ENCODE measurements at regions not wholly inside any gene's neighbourhood (a gene's known extent, or its start where the extent isn't known, plus 50 kb on each side); places are given as distances from the start of the nearest gene placed in this dataset.

DNA sequence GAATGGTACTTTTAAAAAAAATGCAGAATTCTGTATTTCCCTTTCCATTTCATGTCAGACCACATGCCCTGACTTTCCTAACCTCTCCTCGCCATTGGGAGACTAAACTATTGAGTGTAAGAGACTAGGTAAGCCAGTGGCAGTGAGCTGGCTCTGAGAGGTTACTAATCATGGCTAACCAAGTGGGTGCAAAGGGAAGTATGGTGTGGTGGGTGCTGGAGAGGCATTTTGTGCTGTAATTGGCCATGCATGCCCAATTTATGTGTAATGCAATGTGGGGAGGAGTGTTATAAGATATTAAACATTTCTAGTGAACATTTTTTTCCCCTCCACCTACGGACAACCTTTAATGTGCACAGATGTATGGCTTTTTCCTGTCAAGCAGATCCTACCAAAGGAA, 190.1 kb downstream of the LMO4 start:
- H3K27me3 ChIP-seq (ENCODE audit: low read depth): no peaks in the 10 kb centered on the region
- no peak for ATAC-seq
- TF ChIP-seq, protein P1, sequence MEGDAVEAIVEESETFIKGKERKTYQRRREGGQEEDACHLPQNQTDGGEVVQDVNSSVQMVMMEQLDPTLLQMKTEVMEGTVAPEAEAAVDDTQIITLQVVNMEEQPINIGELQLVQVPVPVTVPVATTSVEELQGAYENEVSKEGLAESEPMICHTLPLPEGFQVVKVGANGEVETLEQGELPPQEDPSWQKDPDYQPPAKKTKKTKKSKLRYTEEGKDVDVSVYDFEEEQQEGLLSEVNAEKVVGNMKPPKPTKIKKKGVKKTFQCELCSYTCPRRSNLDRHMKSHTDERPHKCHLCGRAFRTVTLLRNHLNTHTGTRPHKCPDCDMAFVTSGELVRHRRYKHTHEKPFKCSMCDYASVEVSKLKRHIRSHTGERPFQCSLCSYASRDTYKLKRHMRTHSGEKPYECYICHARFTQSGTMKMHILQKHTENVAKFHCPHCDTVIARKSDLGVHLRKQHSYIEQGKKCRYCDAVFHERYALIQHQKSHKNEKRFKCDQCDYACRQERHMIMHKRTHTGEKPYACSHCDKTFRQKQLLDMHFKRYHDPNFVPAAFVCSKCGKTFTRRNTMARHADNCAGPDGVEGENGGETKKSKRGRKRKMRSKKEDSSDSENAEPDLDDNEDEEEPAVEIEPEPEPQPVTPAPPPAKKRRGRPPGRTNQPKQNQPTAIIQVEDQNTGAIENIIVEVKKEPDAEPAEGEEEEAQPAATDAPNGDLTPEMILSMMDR (IDR thresholded peaks at IDR 0.05): no peak
- no peak overlapping the region for H3K27ac ChIP-seq
- H3K9me3 ChIP-seq: no peaks in the 10 kb centered on the region
- no peak overlapping the region for H3K4me3 ChIP-seq
- no peak for DNase-seq
- no peaks in the 10 kb centered on the region for H3K4me1 ChIP-seq
- H3K36me3 ChIP-seq: no peaks in the 10 kb centered on the region
- intact Hi-C loops (cut with DNase I): no loop called here

DNA sequence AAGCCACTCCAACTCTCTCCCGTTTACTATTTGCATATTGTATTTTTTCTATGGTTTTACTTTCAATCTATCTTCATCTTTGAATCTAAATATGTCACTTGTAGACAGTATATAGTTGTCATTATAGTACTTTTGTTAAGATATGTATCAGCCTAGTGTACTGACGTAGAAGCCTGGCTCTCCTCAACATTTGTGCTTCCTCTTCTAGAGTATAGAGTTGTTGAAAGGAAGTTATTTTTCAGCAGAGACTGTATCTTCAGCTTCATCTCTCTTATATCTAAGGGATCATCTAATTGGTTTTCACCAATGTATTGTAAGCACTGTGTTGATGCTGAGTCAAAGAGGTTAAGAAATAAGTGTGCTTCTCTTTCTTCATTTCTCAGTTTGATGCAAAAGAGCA, 192.8 kb downstream of the LMO4 start:
- TF ChIP-seq, protein P1 (IDR thresholded peaks at IDR 0.05): no peak
- Histone ChIP-seq H3K4me3 (no peak overlapping the region), H3K27me3 (ENCODE audit: low read depth) (no peaks in the 10 kb centered on the region), H3K9me3 (no peaks in the 10 kb centered on the region), H3K4me1 (no peaks in the 10 kb centered on the region), H3K36me3 (no peaks in the 10 kb centered on the region), H3K27ac (no peak overlapping the region)
- no peak for DNase-seq
- intact Hi-C loops (cut with DNase I): no loop called here
- ATAC-seq: no peak

DNA sequence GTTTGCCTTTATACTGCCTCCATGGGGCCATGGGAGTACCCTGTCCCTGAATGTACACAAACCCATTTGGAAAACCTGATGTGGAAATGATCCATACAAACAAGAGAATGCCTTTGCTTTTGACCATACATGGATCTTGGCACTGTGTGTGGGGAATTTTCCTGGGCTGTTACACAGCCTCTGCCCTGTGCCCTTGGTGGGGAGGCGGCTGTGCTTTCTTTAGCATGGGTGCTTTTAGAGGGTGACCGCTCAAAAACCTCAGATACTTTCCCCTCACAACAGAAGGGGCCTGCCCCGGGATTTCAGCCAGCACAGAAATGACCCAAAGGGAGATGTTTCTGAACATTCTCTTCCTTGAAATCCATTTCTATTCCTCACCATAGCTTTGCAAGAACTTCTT, 194.8 kb downstream of the LMO4 start:
- no peaks in the 10 kb centered on the region for H3K27me3 ChIP-seq (ENCODE audit: low read depth)
- no peak overlapping the region for H3K27ac ChIP-seq
- DNase-seq (no peak), ATAC-seq (no peak)
- intact Hi-C loops (cut with DNase I): no loop called here
- TF ChIP-seq, protein P1 (IDR thresholded peaks at IDR 0.05): no peak
- H3K9me3 ChIP-seq: no peaks in the 10 kb centered on the region
- H3K36me3 ChIP-seq: no peaks in the 10 kb centered on the region
- H3K4me3 ChIP-seq: no peak overlapping the region
- no peaks in the 10 kb centered on the region for H3K4me1 ChIP-seq

DNA sequence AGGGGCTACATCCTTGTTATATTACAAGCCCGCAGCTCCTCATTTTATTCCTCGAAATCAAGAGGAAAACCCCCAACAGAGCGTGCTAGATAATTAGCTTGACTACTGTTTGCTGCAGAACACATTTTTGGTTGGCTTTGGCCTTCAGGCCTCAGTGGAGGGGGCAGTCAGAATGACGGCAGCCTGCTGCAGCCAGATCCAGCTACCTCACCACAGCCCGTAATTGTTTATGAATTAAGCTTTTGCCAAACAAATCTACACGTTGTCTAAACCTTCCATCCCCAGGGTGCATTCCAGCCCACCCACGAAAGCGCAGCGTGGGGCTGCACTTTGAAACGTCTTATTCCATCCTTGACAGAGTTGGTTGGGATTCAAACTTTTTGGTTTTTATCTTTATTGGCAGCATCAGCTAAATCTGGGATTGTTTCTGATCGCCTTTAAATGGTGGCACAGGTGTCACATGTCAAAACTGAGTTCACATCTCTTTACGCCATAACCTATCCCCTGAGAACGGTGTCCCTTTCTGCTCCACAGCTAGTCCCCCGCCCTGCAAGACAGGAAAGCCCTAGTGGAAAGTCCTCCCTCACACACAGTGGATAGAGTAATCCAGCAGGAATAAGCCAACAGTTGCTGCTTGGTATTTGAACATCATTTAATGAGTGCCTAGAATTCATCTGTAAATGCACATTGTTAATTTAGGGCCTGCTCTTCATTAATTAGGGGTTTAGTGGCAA, 195.5 kb downstream of the LMO4 start:
- Histone ChIP-seq H3K27me3 (ENCODE audit: low read depth) (no peaks in the 10 kb centered on the region), H3K36me3 (no peaks in the 10 kb centered on the region), H3K27ac (no peak overlapping the region), H3K4me3 (no peak overlapping the region), H3K9me3 (no peaks in the 10 kb centered on the region), H3K4me1 (no peaks in the 10 kb centered on the region)
- ATAC-seq (no peak), DNase-seq (no peak)
- TF ChIP-seq, protein P1 (IDR thresholded peaks at IDR 0.05): no peak
- intact Hi-C loops (cut with DNase I): no loop called here

DNA sequence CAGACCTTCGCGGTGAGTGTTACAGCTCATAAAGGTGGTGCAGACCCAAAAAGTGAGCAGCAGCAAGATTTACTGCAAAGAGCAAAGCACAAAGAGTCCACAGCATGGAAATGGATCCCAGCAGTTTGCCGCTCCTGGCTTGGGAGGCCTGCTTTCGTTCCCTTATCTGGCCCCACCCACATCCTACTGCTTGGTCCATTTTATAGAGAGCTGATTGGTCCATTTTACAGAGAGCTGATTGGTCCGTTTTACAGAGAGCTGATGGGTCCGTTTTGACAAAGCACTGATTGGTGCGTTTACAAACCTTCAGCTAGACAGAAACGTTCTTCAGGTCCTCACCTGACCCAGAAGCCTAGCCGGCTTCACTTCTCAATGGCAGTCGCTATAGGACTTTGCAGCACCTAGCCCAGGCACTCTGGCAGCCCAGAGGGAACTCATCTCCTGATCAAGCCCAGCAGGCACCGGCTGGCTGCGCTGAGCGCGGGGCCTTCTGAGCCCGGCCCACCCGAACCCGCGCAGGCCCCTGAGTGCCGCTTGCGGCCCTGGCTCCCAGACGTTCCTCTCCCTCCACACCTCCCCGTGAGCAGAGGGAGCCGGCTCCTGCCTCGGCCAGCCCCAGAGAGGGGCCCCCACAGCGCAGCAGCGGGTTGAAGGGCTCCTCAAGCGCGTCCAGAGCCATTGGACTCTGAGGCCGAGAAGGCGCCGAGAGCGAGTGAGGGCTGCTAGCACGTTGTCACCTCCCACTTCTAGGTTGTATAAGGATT, 200.3 kb downstream of the LMO4 start:
- TF ChIP-seq, protein P1 (IDR thresholded peaks at IDR 0.05): no peak
- H3K36me3 ChIP-seq: no peaks in the 10 kb centered on the region
- no peak overlapping the region for H3K27ac ChIP-seq
- H3K9me3 ChIP-seq: no peaks in the 10 kb centered on the region
- no peaks in the 10 kb centered on the region for H3K27me3 ChIP-seq (ENCODE audit: low read depth)
- no peaks in the 10 kb centered on the region for H3K4me1 ChIP-seq
- no peak for DNase-seq
- no peak for ATAC-seq
- intact Hi-C loops (cut with DNase I): no loop called here
- H3K4me3 ChIP-seq: no peak overlapping the region
